KMS-11 (cell line): ENCODE measurements at regions not wholly inside any gene's neighbourhood (a gene's known extent, or its start where the extent isn't known, plus 50 kb on each side); places are given as distances from the start of the nearest gene placed in this dataset.

ENCODE experiments used
- H2AFZ ChIP-seq: fragments of 200-600 bp; sonication (generic); 2 replicates; pipeline ENCODE4 v1.6.1; 2016; ENCODE audit warnings: antibody characterized with exemption, mixed run types, low read depth
- H3K27ac ChIP-seq: fragments of 200-600 bp; sonication (generic); 2 replicates; pipeline ENCODE4 v1.6.1; 2016; ENCODE audit warnings: mild to moderate bottlenecking, mixed run types
- H3K27me3 ChIP-seq: fragments of 200-600 bp; sonication (generic); 2 replicates; pipeline ENCODE4 v1.6.1; 2017; ENCODE audit warnings: mild to moderate bottlenecking, low read depth, mixed run types, moderate library complexity; ENCODE audit not compliant: insufficient read depth
- H3K36me3 ChIP-seq: fragments of 200-600 bp; sonication (generic); 2 replicates; pipeline ENCODE4 v1.6.1; 2017; ENCODE audit warnings: mild to moderate bottlenecking, mixed run types; ENCODE audit not compliant: insufficient read depth
- H3K4me1 ChIP-seq: fragments of 200-600 bp; sonication (generic); 2 replicates; pipeline ENCODE4 v1.6.1; 2016; ENCODE audit warnings: mild to moderate bottlenecking, low read depth, mixed run types; ENCODE audit not compliant: poor library complexity, severe bottlenecking
- H3K4me2 ChIP-seq: fragments of 200-600 bp; sonication (generic); 2 replicates; pipeline ENCODE4 v1.7.0; 2016; ENCODE audit warnings: mild to moderate bottlenecking, mixed run types
- H3K4me3 ChIP-seq: fragments of 200-600 bp; sonication (generic); IDR thresholded peaks from 2 replicates; pipeline ENCODE4 v1.6.1; 2017; ENCODE audit warnings: low read depth, low read length, mixed read lengths; ENCODE audit not compliant: insufficient read depth
- H3K79me2 ChIP-seq: fragments of 200-600 bp; sonication (generic); 2 replicates; pipeline ENCODE4 v1.6.1; 2016; ENCODE audit warnings: low read depth, mixed run types; ENCODE audit not compliant: insufficient read depth
- H3K9ac ChIP-seq: fragments of 200-600 bp; sonication (generic); 2 replicates; pipeline ENCODE4 v1.6.1; 2016; ENCODE audit warnings: mild to moderate bottlenecking, mixed run types
- H4K20me1 ChIP-seq: fragments of 200-600 bp; sonication (generic); 2 replicates; pipeline ENCODE4 v1.6.1; 2016; ENCODE audit warnings: mild to moderate bottlenecking, mixed run types; ENCODE audit not compliant: insufficient read depth
- CTCF ChIP-seq: fragments of 200-600 bp; sonication (generic); conservative IDR thresholded peaks from 2 replicates; pipeline ENCODE4 v1.6.1; 2017; ENCODE audit warnings: low read depth, mild to moderate bottlenecking, antibody characterized with exemption, low read length, moderate library complexity, mixed read lengths

DNA sequence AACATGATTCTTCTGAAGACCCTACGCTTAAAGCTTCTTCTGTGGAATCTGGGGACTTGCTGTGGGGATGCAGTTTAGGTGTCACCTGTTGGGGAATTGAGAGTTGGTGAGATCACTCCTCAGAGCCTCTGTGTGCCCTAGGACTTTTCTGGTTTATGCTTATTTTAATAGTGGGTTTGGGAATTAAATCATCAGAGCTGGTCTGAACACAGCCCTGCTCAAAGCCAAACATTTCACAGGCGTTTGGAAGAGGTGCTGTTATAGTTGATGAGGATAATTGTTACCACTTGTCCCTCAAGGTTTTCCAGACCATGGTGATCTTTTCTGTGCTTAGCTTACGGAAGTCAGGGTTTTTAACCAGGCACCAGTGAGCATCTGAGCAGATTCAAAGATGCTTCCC lies 106.1 kb downstream of the EBLN1 start:
- Histone ChIP-seq H3K36me3 (no peaks in the 10 kb centered on the region), H3K4me2 (no peak overlapping the region), H3K9ac (no peak overlapping the region), H3K27me3 (no peaks in the 10 kb centered on the region), H3K4me3 (no peak overlapping the region), H2AFZ (no peak overlapping the region), H3K4me1 (no peaks in the 10 kb centered on the region), H4K20me1 (no peaks in the 10 kb centered on the region), H3K79me2 (no peaks in the 10 kb centered on the region), H3K27ac (no peak overlapping the region)
- TF ChIP-seq CTCF, result no peak

DNA sequence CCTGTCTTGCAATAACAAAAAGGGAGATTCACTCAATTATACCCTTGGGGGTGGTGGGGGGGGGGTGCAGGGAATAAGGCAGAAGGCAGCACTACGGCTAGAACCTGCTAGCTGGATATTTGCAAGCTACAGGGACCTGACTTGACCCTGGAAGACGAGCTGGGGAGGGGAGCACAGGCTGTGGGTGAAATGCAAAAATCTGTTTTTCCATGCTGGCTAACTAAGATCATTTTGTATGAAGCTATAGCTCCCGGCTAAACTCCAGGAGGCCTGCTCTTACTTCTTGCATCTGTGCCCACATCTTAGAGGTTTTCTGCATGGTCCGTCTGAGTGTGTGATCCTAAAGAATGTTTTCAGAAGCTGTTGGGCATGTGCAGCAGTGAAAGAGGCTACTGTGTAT lies 106.6 kb downstream of the EBLN1 start:
- Histone ChIP-seq H3K9ac (no peak overlapping the region), H3K27ac (no peak overlapping the region), H3K4me1 (no peaks in the 10 kb centered on the region), H3K79me2 (no peaks in the 10 kb centered on the region), H3K4me3 (no peak overlapping the region), H3K27me3 (no peaks in the 10 kb centered on the region), H4K20me1 (no peaks in the 10 kb centered on the region), H3K4me2 (no peak overlapping the region), H2AFZ (no peak overlapping the region), H3K36me3 (no peaks in the 10 kb centered on the region)
- no peak for TF ChIP-seq CTCF

GRCh38 chr10:22110761-22111160 lies 107.1 kb downstream of the EBLN1 start:
- Histone ChIP-seq H3K4me2 (no peak overlapping the region), H3K79me2 (no peaks in the 10 kb centered on the region), H3K27me3 (no peaks in the 10 kb centered on the region), H3K4me3 (no peak overlapping the region), H3K36me3 (no peaks in the 10 kb centered on the region), H4K20me1 (no peaks in the 10 kb centered on the region), H3K4me1 (no peaks in the 10 kb centered on the region), H2AFZ (no peak overlapping the region), H3K9ac (no peak overlapping the region), H3K27ac (no peak overlapping the region)
- TF ChIP-seq CTCF, result no peak

GRCh38 chr10:22105270-22105669 lies 101.7 kb upstream of the DNAJC1 start:
- Histone ChIP-seq H3K36me3 (no peaks in the 10 kb centered on the region), H3K4me2 (no peak overlapping the region), H3K27ac (no peak overlapping the region), H3K27me3 (no peaks in the 10 kb centered on the region), H4K20me1 (no peaks in the 10 kb centered on the region), H3K79me2 (no peaks in the 10 kb centered on the region), H3K4me1 (no peaks in the 10 kb centered on the region), H2AFZ (no peak overlapping the region), H3K4me3 (no peak overlapping the region), H3K9ac (no peak overlapping the region)
- TF ChIP-seq CTCF, result no peak
